ENCODE measurements at regions not wholly inside any gene's neighbourhood (a gene's known extent, or its start where the extent isn't known, plus 50 kb on each side); places are given as distances from the start of the nearest gene placed in this dataset.

- H3K4me1 ChIP-seq (ENCODE audit: control insufficient read depth in 2 of 2, insufficient read depth in 2 of 2, low read length in 2 of 2), result no peaks in the 10 kb centered on the region
- Mint-ChIP-seq H3K4me3 (no peak overlapping the region), H3K36me3 (peaks cover 0 to 4% (median 0%) of the 10 kb centered on the region in 5 donors), H3K27ac (no peak overlapping the region), H3K4me1 (no peaks in the 10 kb centered on the region), H3K9me3 (peaks cover 0 to 25% (median 10%) of the 10 kb centered on the region in 11 donors), H3K27me3 (no peaks in the 10 kb centered on the region)
- DNase-seq (no peak), ATAC-seq (no peak)
- ChIA-PET CTCF (no interaction called here), POLR2A (no interaction called here)
- H3K9me3 ChIP-seq (ENCODE audit: control insufficient read depth in 2 of 3, low read length in 3 of 3), result no peaks in the 10 kb centered on the region
- no peak overlapping the region for H3K4me3 ChIP-seq (ENCODE audit: low read length)
- intact Hi-C loops (cut with micrococcal nuclease), result no loop called here
- no peaks in the 10 kb centered on the region for H3K27me3 ChIP-seq (ENCODE audit: control insufficient read depth in 2 of 2, insufficient read depth in 2 of 2, low read length in 2 of 2)
- H3K36me3 ChIP-seq (ENCODE audit: control insufficient read depth in 2 of 3, insufficient read depth in 3 of 3, low read length in 3 of 3), result no peaks in the 10 kb centered on the region
- H3K27ac ChIP-seq (ENCODE audit: low read depth, low read length), result no peak overlapping the region
Measured at GRCh38 chr2:185456517-185456916, 282.1 kb upstream of the FSIP2 start.

DNA sequence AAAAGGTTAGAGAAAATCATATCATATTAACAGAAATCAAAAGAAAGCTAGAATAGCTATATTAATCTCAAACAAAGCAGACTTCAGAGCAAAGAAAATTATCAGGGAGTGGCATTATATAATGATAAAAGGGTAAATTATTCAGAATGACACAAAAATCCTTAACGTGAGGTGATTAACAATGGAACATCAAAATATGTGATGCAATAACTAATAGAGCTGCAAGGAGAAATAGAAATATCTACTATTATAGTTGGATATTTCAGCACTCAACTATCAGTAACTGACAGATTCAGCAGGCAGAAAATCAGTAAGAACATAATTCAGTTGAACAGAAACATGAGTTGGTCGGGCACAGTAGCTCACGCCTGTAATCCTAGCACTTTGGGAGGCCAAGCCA is 275.1 kb upstream of the FSIP2 start:
- Mint-ChIP-seq H3K4me3 (no peak overlapping the region), H3K27me3 (no peaks in the 10 kb centered on the region), H3K27ac (no peak overlapping the region), H3K4me1 (no peaks in the 10 kb centered on the region), H3K36me3 (no peaks in the 10 kb centered on the region), H3K9me3 (peaks cover 0 to 12% (median 4%) of the 10 kb centered on the region in 11 donors)
- ChIA-PET POLR2A (no interaction called here), CTCF (no interaction called here)
- intact Hi-C loops (cut with micrococcal nuclease), result no loop called here
- H3K27me3 ChIP-seq (ENCODE audit: control insufficient read depth in 2 of 2, insufficient read depth in 2 of 2, low read length in 2 of 2), result no peaks in the 10 kb centered on the region
- ATAC-seq, result no peak
- H3K9me3 ChIP-seq (ENCODE audit: control insufficient read depth in 2 of 3, low read length in 3 of 3), result no peaks in the 10 kb centered on the region
- H3K4me1 ChIP-seq (ENCODE audit: control insufficient read depth in 2 of 2, insufficient read depth in 2 of 2, low read length in 2 of 2), result no peaks in the 10 kb centered on the region
- no peak overlapping the region for H3K27ac ChIP-seq (ENCODE audit: low read depth, low read length)
- no peak overlapping the region for H3K4me3 ChIP-seq (ENCODE audit: low read length)
- H3K36me3 ChIP-seq (ENCODE audit: control insufficient read depth in 2 of 3, insufficient read depth in 3 of 3, low read length in 3 of 3), result no peaks in the 10 kb centered on the region
- no peak for DNase-seq

- no peaks in the 10 kb centered on the region for H3K4me1 Mint-ChIP-seq
- H3K36me3 Mint-ChIP-seq, result no peaks in the 10 kb centered on the region
- no peak overlapping the region for H3K27ac ChIP-seq (ENCODE audit: low read depth, low read length)
- intact Hi-C loops (cut with micrococcal nuclease), result no loop called here
- ATAC-seq (no peak), DNase-seq (no peak)
- H3K9me3 ChIP-seq (ENCODE audit: control insufficient read depth in 2 of 3, low read length in 3 of 3), result no peaks in the 10 kb centered on the region
- ChIA-PET POLR2A (no interaction called here), CTCF (no interaction called here)
- H3K27ac Mint-ChIP-seq, result no peak overlapping the region
- H3K36me3 ChIP-seq (ENCODE audit: control insufficient read depth in 2 of 3, insufficient read depth in 3 of 3, low read length in 3 of 3), result no peaks in the 10 kb centered on the region
- no peaks in the 10 kb centered on the region for H3K4me1 ChIP-seq (ENCODE audit: control insufficient read depth in 2 of 2, insufficient read depth in 2 of 2, low read length in 2 of 2)
- no peaks in the 10 kb centered on the region for H3K27me3 ChIP-seq (ENCODE audit: control insufficient read depth in 2 of 2, insufficient read depth in 2 of 2, low read length in 2 of 2)
- H3K4me3 ChIP-seq (ENCODE audit: low read length), result no peak overlapping the region
- peaks cover 0 to 12% (median 3%) of the 10 kb centered on the region in 11 donors for H3K9me3 Mint-ChIP-seq
- H3K4me3 Mint-ChIP-seq, result no peak overlapping the region
- H3K27me3 Mint-ChIP-seq, result no peaks in the 10 kb centered on the region
Measured at GRCh38 chr2:185466915-185467314, 271.7 kb upstream of the FSIP2 start.

DNA sequence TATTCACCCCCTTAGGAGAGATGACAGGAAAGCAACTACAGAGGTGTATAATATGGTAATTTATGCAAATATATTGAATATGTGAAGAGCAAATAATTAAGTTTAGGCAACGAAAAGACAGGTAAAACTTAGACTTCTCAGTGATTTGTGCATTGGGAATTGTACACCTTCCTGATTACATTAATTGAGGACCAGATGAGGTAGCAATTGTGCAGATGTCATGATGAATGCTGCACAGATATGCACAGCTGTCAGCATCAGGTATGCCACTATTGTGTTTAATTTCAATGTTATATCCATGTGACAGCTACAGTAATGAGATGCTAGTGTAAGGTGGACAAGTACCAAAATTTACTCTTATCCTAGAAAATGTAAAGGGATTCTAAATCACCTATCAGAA is 267.2 kb upstream of the FSIP2 start:
- Histone ChIP-seq H3K27me3 (ENCODE audit: control insufficient read depth in 2 of 2, insufficient read depth in 2 of 2, low read length in 2 of 2) (no peaks in the 10 kb centered on the region), H3K9me3 (ENCODE audit: control insufficient read depth in 2 of 3, low read length in 3 of 3) (no peaks in the 10 kb centered on the region), H3K36me3 (ENCODE audit: control insufficient read depth in 2 of 3, insufficient read depth in 3 of 3, low read length in 3 of 3) (no peaks in the 10 kb centered on the region), H3K4me3 (ENCODE audit: low read length) (no peak overlapping the region), H3K4me1 (ENCODE audit: control insufficient read depth in 2 of 2, insufficient read depth in 2 of 2, low read length in 2 of 2) (no peaks in the 10 kb centered on the region), H3K27ac (ENCODE audit: low read depth, low read length) (no peak overlapping the region)
- no peak overlapping the region for H3K27ac Mint-ChIP-seq
- no peaks in the 10 kb centered on the region for H3K27me3 Mint-ChIP-seq
- ATAC-seq (no peak), DNase-seq (no peak)
- ChIA-PET POLR2A (no interaction called here), CTCF (no interaction called here)
- H3K4me3 Mint-ChIP-seq, result no peak overlapping the region
- no peaks in the 10 kb centered on the region for H3K4me1 Mint-ChIP-seq
- intact Hi-C loops (cut with micrococcal nuclease), result no loop called here
- H3K9me3 Mint-ChIP-seq, result peaks cover 0 to 6% (median 0%) of the 10 kb centered on the region in 11 donors
- no peaks in the 10 kb centered on the region for H3K36me3 Mint-ChIP-seq

GRCh38 chr2:185472574-185472973 is 266.0 kb upstream of the FSIP2 start:
- no peak overlapping the region for H3K4me3 Mint-ChIP-seq
- Histone ChIP-seq H3K27ac (ENCODE audit: low read depth, low read length) (no peak overlapping the region), H3K36me3 (ENCODE audit: control insufficient read depth in 2 of 3, insufficient read depth in 3 of 3, low read length in 3 of 3) (no peaks in the 10 kb centered on the region), H3K9me3 (ENCODE audit: control insufficient read depth in 2 of 3, low read length in 3 of 3) (no peaks in the 10 kb centered on the region), H3K4me1 (ENCODE audit: control insufficient read depth in 2 of 2, insufficient read depth in 2 of 2, low read length in 2 of 2) (no peaks in the 10 kb centered on the region), H3K4me3 (ENCODE audit: low read length) (no peak overlapping the region), H3K27me3 (ENCODE audit: control insufficient read depth in 2 of 2, insufficient read depth in 2 of 2, low read length in 2 of 2) (no peaks in the 10 kb centered on the region)
- intact Hi-C loops (cut with micrococcal nuclease), result no loop called here
- no peak for ATAC-seq
- no peaks in the 10 kb centered on the region for H3K4me1 Mint-ChIP-seq
- peaks cover 0 to 5% (median 0%) of the 10 kb centered on the region in 11 donors for H3K9me3 Mint-ChIP-seq
- ChIA-PET POLR2A (no interaction called here), CTCF (no interaction called here)
- no peak overlapping the region for H3K27ac Mint-ChIP-seq
- DNase-seq, result no peak
- no peaks in the 10 kb centered on the region for H3K27me3 Mint-ChIP-seq
- no peaks in the 10 kb centered on the region for H3K36me3 Mint-ChIP-seq

GRCh38 chr2:185473838-185474237 is 264.8 kb upstream of the FSIP2 start:
- ATAC-seq (peak; percentile 4), DNase-seq (no peak)
- intact Hi-C loops (cut with micrococcal nuclease), result no loop called here
- Mint-ChIP-seq H3K9me3 (peaks cover 0 to 5% (median 0%) of the 10 kb centered on the region in 11 donors), H3K4me3 (no peak overlapping the region), H3K27ac (no peak overlapping the region), H3K4me1 (no peaks in the 10 kb centered on the region), H3K36me3 (no peaks in the 10 kb centered on the region), H3K27me3 (no peaks in the 10 kb centered on the region)
- Histone ChIP-seq H3K36me3 (ENCODE audit: control insufficient read depth in 2 of 3, insufficient read depth in 3 of 3, low read length in 3 of 3) (no peaks in the 10 kb centered on the region), H3K9me3 (ENCODE audit: control insufficient read depth in 2 of 3, low read length in 3 of 3) (no peaks in the 10 kb centered on the region), H3K27me3 (ENCODE audit: control insufficient read depth in 2 of 2, insufficient read depth in 2 of 2, low read length in 2 of 2) (no peaks in the 10 kb centered on the region), H3K4me3 (ENCODE audit: low read length) (no peak overlapping the region), H3K27ac (ENCODE audit: low read depth, low read length) (no peak overlapping the region), H3K4me1 (ENCODE audit: control insufficient read depth in 2 of 2, insufficient read depth in 2 of 2, low read length in 2 of 2) (no peaks in the 10 kb centered on the region)
- ChIA-PET POLR2A (no interaction called here), CTCF (no interaction called here)

- CTCF ChIA-PET, result no interaction called here
Measured at GRCh38 chr2:185475914-185476313, 262.7 kb upstream of the FSIP2 start.

More at GRCh38 chr2:185475914-185476313, 262.7 kb upstream of the FSIP2 start:
- ATAC-seq (no peak), DNase-seq (no peak)
- Histone ChIP-seq H3K27me3 (ENCODE audit: control insufficient read depth in 2 of 2, insufficient read depth in 2 of 2, low read length in 2 of 2) (no peaks in the 10 kb centered on the region), H3K9me3 (ENCODE audit: control insufficient read depth in 2 of 3, low read length in 3 of 3) (no peaks in the 10 kb centered on the region), H3K27ac (ENCODE audit: low read depth, low read length) (no peak overlapping the region), H3K4me3 (ENCODE audit: low read length) (no peak overlapping the region), H3K36me3 (ENCODE audit: control insufficient read depth in 2 of 3, insufficient read depth in 3 of 3, low read length in 3 of 3) (no peaks in the 10 kb centered on the region), H3K4me1 (ENCODE audit: control insufficient read depth in 2 of 2, insufficient read depth in 2 of 2, low read length in 2 of 2) (no peaks in the 10 kb centered on the region)
- Mint-ChIP-seq H3K27ac (no peak overlapping the region), H3K36me3 (no peaks in the 10 kb centered on the region), H3K27me3 (no peaks in the 10 kb centered on the region), H3K9me3 (peaks cover 0 to 5% (median 0%) of the 10 kb centered on the region in 11 donors), H3K4me1 (no peaks in the 10 kb centered on the region), H3K4me3 (no peak overlapping the region)
- POLR2A ChIA-PET, result no interaction called here
- intact Hi-C loops (cut with micrococcal nuclease), result no loop called here

All from naive thymus-derived CD4-positive, alpha-beta T cell (primary cell).